Neutrophil (primary cell): ENCODE measurements at regions not wholly inside any gene's neighbourhood (a gene's known extent, or its start where the extent isn't known, plus 50 kb on each side); places are given as distances from the start of the nearest gene placed in this dataset.

Experiments used
- H3K27ac ChIP-seq: fragments of 200-600 bp; sonication (generic); 2 replicates; pipeline ENCODE4 v1.5.1; 2016; ENCODE audit warnings: mild to moderate bottlenecking, moderate library complexity
- H3K27me3 ChIP-seq: fragments of 200-600 bp; sonication (generic); 2 replicates; pipeline ENCODE4 v1.6.0; 2016; ENCODE audit warnings: mild to moderate bottlenecking
- H3K36me3 ChIP-seq: fragments of 200-600 bp; sonication (generic); 2 replicates; pipeline ENCODE4 v1.5.1; 2017
- H3K4me1 ChIP-seq, 2 experiments: fragments of 200-600 bp in 1 of 2; sonication (generic) in 1 of 2; 1 replicate in 1 of 2; 2 replicates in 1 of 2; pipeline versions ENCODE4 v1.5.1 to v1.6.1; 2013 to 2016; ENCODE audit warnings: low read depth in 1 of 2, low read length in 1 of 2, mild to moderate bottlenecking in 1 of 2, moderate library complexity in 1 of 2; ENCODE audit not compliant: control insufficient read depth in 1 of 2, insufficient read depth in 1 of 2
- H3K4me3 ChIP-seq, 2 experiments: fragments of 200-600 bp in 1 of 2; sonication (generic) in 1 of 2; 1 replicate in 1 of 2; 2 replicates in 1 of 2; pipeline ENCODE4 v1.5.1; 2013 to 2016; ENCODE audit warnings: low read depth in 1 of 2, low read length in 1 of 2, mild to moderate bottlenecking in 1 of 2, moderate library complexity in 1 of 2
- H3K9me3 ChIP-seq: fragments of 200-600 bp; sonication (generic); 2 replicates; pipeline ENCODE4 v1.5.1; 2016
- TF ChIP-seq, protein P1 (sequence below): fragments of 200-600 bp; sonication (generic); IDR thresholded peaks from 2 replicates; pipeline ENCODE4 v1.5.1; 2016; ENCODE audit warnings: antibody characterized with exemption

DNA sequence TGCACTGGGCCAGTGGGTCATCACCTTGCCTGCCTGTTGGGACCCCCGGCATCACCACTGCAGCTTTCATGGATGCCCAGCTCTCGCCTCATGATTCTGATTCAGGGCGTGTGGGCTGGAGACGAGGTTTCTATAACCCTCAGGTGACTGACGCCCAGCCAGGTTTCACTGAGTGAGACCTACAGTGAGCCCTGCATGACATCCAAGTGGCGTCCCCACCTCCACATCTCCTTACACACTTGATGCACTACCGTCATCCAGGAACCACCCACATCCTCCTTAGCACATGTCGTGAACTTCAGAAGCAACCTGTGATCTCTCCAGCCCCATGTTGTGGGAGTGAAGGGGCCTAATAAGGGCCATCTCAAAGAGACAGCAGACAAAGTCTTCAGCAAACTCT, 257.5 kb downstream of the CTTN start:
- Histone ChIP-seq H3K4me3 (no peak overlapping the region), H3K27me3 (peaks cover 21% of the 10 kb centered on the region), H3K36me3 (no peaks in the 10 kb centered on the region), H3K27ac (no peak overlapping the region), H3K9me3 (no peaks in the 10 kb centered on the region), H3K4me1 (no peaks in the 10 kb centered on the region)
- TF ChIP-seq, protein P1, sequence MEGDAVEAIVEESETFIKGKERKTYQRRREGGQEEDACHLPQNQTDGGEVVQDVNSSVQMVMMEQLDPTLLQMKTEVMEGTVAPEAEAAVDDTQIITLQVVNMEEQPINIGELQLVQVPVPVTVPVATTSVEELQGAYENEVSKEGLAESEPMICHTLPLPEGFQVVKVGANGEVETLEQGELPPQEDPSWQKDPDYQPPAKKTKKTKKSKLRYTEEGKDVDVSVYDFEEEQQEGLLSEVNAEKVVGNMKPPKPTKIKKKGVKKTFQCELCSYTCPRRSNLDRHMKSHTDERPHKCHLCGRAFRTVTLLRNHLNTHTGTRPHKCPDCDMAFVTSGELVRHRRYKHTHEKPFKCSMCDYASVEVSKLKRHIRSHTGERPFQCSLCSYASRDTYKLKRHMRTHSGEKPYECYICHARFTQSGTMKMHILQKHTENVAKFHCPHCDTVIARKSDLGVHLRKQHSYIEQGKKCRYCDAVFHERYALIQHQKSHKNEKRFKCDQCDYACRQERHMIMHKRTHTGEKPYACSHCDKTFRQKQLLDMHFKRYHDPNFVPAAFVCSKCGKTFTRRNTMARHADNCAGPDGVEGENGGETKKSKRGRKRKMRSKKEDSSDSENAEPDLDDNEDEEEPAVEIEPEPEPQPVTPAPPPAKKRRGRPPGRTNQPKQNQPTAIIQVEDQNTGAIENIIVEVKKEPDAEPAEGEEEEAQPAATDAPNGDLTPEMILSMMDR = no peak

GRCh38 chr11:70656252-70656651, 257.9 kb downstream of the CTTN start:
- TF ChIP-seq, protein P1 = no peak
- Histone ChIP-seq H3K4me3 (no peak overlapping the region), H3K36me3 (no peaks in the 10 kb centered on the region), H3K9me3 (no peaks in the 10 kb centered on the region), H3K27ac (no peak overlapping the region), H3K27me3 (peaks cover 25% of the 10 kb centered on the region), H3K4me1 (no peaks in the 10 kb centered on the region)

DNA sequence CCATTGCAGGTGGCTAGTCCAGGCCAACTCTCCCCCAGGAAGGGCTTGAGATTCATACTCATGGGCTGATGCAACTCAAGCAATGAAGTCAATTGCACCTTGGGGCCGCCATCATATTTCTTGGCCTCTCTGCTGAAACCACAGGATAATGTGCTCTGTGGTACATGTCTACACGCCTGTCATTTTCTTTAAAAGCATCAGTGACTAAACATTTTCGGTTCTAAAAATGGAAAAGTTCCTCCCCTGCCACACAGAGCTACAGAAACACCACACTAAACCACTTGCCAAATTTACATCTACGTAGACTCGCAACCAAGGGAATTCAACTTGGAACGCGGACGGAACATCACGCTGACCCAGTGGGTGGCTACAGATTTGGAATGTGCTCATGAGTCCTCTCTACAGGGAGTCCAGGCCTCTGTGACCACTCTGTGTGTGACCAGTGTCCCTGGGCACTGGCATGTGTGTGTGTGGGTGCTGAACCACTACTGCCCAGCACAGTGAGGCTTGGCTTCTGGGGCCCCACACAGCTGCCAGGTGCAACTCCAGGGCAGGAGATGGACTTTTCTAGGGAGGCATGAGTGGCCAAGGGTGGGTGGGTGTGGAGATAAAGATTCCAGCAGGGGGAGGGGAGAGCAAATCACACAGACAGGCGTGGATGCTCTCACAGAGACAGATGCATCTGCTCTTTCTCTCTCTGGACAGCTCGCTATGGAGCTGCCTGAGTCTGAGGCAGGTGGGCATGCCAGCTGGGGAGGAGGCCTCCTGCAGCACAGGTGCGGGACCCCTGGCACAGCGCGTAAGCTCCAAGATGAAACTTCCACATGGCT, 261.9 kb downstream of the CTTN start:
- no peak overlapping the region for H3K4me3 ChIP-seq
- no peaks in the 10 kb centered on the region for H3K9me3 ChIP-seq
- TF ChIP-seq, protein P1 = no peak
- no peaks in the 10 kb centered on the region for H3K36me3 ChIP-seq
- H3K27ac ChIP-seq = no peak overlapping the region
- no peaks in the 10 kb centered on the region for H3K4me1 ChIP-seq
- peaks cover 63% of the 10 kb centered on the region for H3K27me3 ChIP-seq

GRCh38 chr11:70660889-70661197, 262.5 kb downstream of the CTTN start:
- TF ChIP-seq, protein P1 = no peak
- no peaks in the 10 kb centered on the region for H3K9me3 ChIP-seq
- no peak overlapping the region for H3K4me3 ChIP-seq
- H3K27me3 ChIP-seq = peaks cover 63% of the 10 kb centered on the region
- no peaks in the 10 kb centered on the region for H3K36me3 ChIP-seq
- H3K27ac ChIP-seq = no peak overlapping the region
- H3K4me1 ChIP-seq = no peaks in the 10 kb centered on the region

GRCh38 chr11:70661761-70662501, 263.6 kb downstream of the CTTN start:
- H3K4me1 ChIP-seq = no peaks in the 10 kb centered on the region
- H3K36me3 ChIP-seq = no peaks in the 10 kb centered on the region
- no peak overlapping the region for H3K27ac ChIP-seq
- TF ChIP-seq, protein P1 = no peak
- no peaks in the 10 kb centered on the region for H3K9me3 ChIP-seq
- H3K27me3 ChIP-seq = peaks cover 69% of the 10 kb centered on the region
- H3K4me3 ChIP-seq = no peak overlapping the region
